HUES64 (cell line): ENCODE measurements at regions not wholly inside any gene's neighbourhood (a gene's known extent, or its start where the extent isn't known, plus 50 kb on each side); places are given as distances from the start of the nearest gene placed in this dataset.
"Not testable (repeated sequence)": the region's sequence is repeated elsewhere in the genome, so short reads cannot be mapped to it uniquely, and the experiment has no call there.

Experiments used
- H3K27ac ChIP-seq: 2 replicates; pipeline ENCODE4 v1.7.0; 2013; ENCODE audit warnings: low read depth, low read length, inconsistent platforms
- H3K27me3 ChIP-seq: 2 replicates; pipeline ENCODE4 v1.6.1; 2013; ENCODE audit warnings: mild to moderate bottlenecking, low read length; ENCODE audit not compliant: insufficient read depth
- H3K36me3 ChIP-seq: 2 replicates; pipeline ENCODE4 v1.6.1; 2013; ENCODE audit warnings: mild to moderate bottlenecking, low read length; ENCODE audit not compliant: insufficient read depth
- H3K4me1 ChIP-seq: 2 replicates; pipeline ENCODE4 v1.6.1; 2013; ENCODE audit warnings: mild to moderate bottlenecking, low read length, moderate library complexity; ENCODE audit not compliant: insufficient read depth
- H3K4me3 ChIP-seq: 2 replicates; pipeline ENCODE4 v1.5.1; 2013; ENCODE audit warnings: mild to moderate bottlenecking, low read length, moderate library complexity
- H3K9ac ChIP-seq: 2 replicates; pipeline ENCODE4 v1.6.1; 2013; ENCODE audit warnings: mild to moderate bottlenecking, low read depth, low read length
- H3K9me3 ChIP-seq: 2 replicates; pipeline ENCODE4 v1.6.1; 2013; ENCODE audit warnings: low read depth, low read length; ENCODE audit not compliant: insufficient read depth
- WGBS: fragments of 150-250, 120-280 bp; methylation state at CpG from one replicate; pipeline ENCODE4 v1.1.7; 2013; ENCODE audit warnings: missing lambda C conversion rate; 5-methylcytosine and 5-hydroxymethylcytosine counted together

DNA sequence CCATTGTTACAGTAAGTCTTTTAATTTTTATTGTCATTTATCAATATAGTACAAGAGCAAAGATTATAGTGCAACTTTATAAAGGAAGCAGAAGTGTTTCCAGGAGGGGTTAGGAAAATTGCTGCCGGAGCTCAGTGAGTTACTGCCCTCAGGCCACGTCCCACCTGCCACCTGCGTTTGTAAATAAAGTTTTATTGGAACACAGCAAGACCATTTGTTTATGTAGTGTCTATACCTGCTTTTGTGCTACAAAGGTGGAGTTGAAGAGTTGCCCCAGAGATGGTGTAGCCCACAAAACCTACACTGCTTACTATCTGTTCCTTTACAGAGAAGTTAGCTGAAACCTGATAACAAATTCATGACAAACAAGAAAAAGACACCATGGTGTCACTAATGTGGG lies 437.8 kb upstream of the B3GAT1 start:
- Histone ChIP-seq H3K27ac (no peak overlapping the region), H3K9ac (no peak overlapping the region), H3K4me1 (peaks cover 11% of the 10 kb centered on the region; the same call in 1 of the 2 replicates), H3K36me3 (no peaks in the 10 kb centered on the region), H3K9me3 (no peaks in the 10 kb centered on the region), H3K27me3 (no peaks in the 10 kb centered on the region), H3K4me3 (no peak overlapping the region)
- 92% methylated on average over 3 of the region's 3 CpGs for WGBS

DNA sequence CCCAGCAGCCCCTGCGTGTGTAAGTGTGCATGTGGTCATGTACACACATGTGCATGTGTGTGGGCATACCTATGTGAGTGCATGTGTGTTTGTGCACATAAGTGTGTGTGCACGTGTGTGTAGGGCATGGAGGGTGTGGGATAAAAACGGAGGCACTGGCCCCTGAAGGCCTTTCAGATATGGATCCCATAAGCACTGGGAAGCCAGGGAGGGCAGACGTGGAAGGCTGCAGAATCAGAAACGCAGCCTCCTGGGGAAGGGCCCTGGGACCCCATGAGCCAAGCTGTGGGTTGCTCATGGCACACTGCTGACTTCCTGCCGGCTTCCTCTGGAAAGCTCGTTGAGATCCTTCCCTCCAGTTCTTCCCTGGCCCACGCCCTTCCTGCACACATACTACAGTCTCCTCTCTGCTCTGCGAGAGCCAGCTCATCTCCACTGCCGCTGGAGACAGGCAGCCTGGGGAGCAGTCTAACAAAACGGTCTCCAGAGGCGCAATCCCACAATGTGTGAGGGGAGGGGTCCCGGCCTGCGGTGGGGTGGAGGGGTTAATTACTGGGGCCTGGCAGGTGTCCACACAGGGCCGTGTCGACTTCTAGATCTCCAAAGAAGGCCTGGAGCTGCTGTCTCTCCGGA lies 435.2 kb upstream of the B3GAT1 start:
- Histone ChIP-seq H3K27ac (no peak overlapping the region), H3K27me3 (no peaks in the 10 kb centered on the region), H3K9ac (no peak overlapping the region), H3K36me3 (no peaks in the 10 kb centered on the region), H3K4me1 (peaks cover 11% of the 10 kb centered on the region; the same call in 1 of the 2 replicates), H3K4me3 (no peak overlapping the region), H3K9me3 (no peaks in the 10 kb centered on the region)
- WGBS: 88% methylated on average over 17 of the region's 17 CpGs

DNA sequence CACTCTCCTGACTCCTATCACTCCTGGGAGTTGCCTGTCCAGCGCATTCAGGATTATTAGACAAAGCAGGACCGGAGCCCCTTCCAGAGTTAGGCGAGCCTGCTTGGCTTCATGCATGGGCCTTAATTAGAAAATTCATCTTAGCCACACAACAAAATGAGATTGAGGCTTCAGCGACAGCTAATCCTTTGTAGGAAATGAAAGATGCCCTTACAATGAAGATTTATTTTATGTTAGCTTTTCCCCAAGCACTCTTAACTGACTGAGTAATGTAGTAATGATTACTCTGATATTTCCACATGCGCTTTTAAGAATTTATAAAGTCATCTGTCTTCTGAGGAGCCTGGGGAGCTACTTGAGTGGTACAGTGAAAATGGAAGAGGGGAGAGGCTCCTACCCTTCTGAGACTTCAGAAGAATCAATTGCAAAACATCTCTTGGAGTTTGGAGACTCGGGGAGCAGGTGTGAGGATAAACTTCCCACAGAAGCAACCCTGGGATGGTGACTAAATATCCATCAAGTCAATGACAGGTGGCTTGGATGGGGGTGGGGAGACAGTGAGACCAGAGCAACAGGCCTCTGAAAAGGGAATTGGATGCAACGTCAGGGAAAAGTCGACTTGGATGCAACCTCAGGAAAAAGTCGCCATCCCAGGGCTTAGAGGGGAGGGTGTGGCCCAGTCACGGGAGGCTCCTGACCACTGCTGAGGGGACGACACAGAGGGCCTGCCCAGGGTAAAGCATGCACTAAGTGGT lies 434.5 kb upstream of the B3GAT1 start:
- Histone ChIP-seq H3K9ac (no peak overlapping the region), H3K9me3 (no peaks in the 10 kb centered on the region), H3K27me3 (no peaks in the 10 kb centered on the region), H3K36me3 (no peaks in the 10 kb centered on the region), H3K27ac (no peak overlapping the region), H3K4me3 (no peak overlapping the region), H3K4me1 (peaks cover 11% of the 10 kb centered on the region; the same call in 1 of the 2 replicates)
- 91% methylated on average over 10 of the region's 11 CpGs for WGBS

DNA sequence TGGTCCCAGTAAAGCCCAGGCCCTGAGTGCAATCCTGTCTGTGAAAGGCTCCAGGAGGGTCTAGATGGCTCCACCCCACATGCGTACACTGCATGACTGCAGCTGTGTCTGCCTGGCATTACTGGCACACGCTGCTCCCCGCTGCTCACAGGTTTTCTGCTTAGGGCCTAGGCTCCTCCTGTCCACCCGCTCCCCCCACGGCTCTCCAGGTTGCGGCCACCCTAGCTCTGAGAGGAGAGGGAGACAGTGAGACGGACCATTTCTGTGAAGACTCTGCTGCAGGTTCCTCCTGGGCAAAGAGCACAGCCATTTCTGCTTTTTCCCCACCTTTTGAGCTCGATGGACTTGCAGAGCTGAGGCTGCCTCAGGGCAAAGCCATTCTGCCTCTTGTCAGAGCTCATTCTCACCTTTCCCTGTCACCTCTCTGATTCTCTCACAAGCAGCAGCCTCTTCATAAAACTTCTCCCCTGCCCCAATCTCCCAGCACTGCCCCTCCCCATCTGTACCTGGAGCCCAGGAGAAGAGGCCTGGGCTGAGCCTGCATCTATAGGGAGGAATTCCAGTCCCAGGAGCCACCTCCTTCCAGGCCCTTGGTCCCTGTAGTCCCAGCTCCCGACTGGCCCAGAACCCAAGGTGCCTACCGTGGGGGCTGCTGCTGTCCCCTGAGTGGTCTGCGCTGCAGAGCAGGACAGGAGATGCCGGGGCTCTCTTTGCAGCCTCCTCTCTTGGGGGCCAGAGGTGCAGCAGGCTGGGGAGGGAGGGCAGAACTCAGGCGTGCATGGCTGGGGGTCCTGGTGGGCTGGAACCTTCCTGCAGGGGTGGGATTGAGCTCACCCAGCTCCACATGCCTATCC lies 433.7 kb upstream of the B3GAT1 start:
- H3K27ac ChIP-seq: no peak overlapping the region
- H3K4me1 ChIP-seq: peaks cover 6% of the 10 kb centered on the region; the same call in 1 of the 2 replicates
- WGBS: 93% methylated on average over 13 of the region's 13 CpGs
- H3K9ac ChIP-seq: no peak overlapping the region
- H3K27me3 ChIP-seq: no peaks in the 10 kb centered on the region
- H3K36me3 ChIP-seq: no peaks in the 10 kb centered on the region
- no peaks in the 10 kb centered on the region for H3K9me3 ChIP-seq
- no peak overlapping the region for H3K4me3 ChIP-seq

DNA sequence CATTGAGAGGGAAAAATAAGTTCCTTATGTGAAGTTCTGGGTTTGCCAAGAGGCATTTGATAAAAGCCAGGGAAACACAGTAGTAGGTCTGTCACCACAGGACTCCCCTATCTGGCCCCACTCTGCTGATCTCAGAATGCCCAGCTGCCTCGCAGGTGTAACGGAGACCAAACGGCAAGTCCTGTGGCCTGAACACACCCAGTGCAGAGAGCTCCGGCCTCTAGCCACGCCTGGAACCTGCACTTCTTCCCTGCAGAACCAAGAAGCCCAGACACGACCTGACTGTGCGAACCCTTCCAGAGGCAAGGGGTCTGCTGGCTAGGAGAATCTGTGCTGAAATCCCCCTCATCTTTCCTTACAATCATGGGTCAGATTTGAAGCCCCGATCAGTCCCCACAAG lies 432.8 kb upstream of the B3GAT1 start:
- Histone ChIP-seq H3K27ac (no peak overlapping the region), H3K27me3 (no peaks in the 10 kb centered on the region), H3K9ac (no peak overlapping the region), H3K4me3 (no peak overlapping the region), H3K4me1 (no peaks in the 10 kb centered on the region), H3K36me3 (no peaks in the 10 kb centered on the region), H3K9me3 (no peaks in the 10 kb centered on the region)
- 92% methylated on average over 8 of the region's 8 CpGs for WGBS

DNA sequence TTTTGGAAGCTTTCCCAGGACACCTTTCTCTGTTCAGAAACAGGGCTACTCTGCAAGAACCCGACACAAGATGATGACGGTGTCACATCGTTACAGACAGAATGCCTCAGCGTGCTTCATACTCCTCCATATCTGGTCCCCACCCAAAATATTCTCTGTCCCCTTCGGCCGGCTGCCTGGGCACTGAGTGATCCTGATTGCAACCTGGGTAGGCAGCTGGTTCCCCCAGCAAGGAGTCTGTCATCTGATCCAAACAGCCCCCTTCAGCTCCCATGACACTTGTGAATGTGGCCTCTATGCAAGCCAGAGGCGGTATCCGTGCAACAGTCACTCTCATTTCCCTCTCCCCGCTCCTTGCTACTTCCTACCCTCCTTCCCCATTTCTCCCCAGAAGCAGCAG lies 431.7 kb upstream of the B3GAT1 start:
- H3K9ac ChIP-seq: no peak overlapping the region
- H3K4me3 ChIP-seq: no peak overlapping the region
- H3K27me3 ChIP-seq: no peaks in the 10 kb centered on the region
- H3K36me3 ChIP-seq: no peaks in the 10 kb centered on the region
- H3K9me3 ChIP-seq: no peaks in the 10 kb centered on the region
- 93% methylated on average over 9 of the region's 9 CpGs for WGBS
- no peak overlapping the region for H3K27ac ChIP-seq
- H3K4me1 ChIP-seq: no peaks in the 10 kb centered on the region

DNA sequence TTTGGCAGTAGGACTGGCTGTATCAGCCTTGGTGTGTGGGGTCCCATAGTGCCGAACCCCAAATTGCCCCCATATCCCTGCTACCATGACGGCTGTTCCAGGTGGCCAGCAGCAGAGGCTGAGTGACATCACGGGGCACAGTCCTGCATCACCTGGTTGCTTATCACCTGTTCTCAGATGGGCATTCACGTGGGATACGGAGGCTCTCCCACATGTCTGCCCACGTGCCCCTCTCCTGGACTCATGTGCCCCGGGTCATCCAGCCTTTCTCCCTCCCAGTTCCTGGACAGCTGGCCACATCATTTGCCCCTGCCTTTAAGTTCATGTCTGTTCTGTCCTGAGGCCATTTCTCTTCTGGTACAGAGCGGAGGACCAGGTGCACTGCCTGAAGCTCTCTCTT lies 431.0 kb upstream of the B3GAT1 start:
- Histone ChIP-seq H3K4me3 (no peak overlapping the region), H3K27ac (no peak overlapping the region), H3K4me1 (no peaks in the 10 kb centered on the region), H3K27me3 (no peaks in the 10 kb centered on the region), H3K9ac (no peak overlapping the region), H3K9me3 (no peaks in the 10 kb centered on the region), H3K36me3 (no peaks in the 10 kb centered on the region)
- 95% methylated on average over 8 of the region's 8 CpGs for WGBS

DNA sequence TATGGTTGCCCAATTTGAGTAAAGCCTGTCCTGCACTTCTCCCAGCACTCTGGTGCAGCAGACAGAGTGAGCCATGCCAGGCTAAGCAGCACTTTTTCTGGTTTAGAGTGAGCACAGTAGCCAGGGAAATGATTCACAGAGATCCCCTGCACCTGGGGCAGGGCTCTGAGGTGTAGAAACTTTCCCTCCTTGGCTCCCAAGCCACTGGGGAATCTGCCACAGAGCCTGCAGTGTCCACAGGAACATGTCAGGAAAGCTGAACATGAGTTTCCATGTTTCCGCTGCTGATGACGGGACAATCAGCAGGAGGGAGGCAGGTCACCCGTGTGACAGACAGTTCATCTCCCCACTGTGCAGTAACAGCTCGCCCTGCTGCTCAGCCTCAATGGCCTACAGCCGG lies 429.9 kb upstream of the B3GAT1 start:
- no peak overlapping the region for H3K4me3 ChIP-seq
- no peaks in the 10 kb centered on the region for H3K27me3 ChIP-seq
- H3K9ac ChIP-seq: no peak overlapping the region
- H3K36me3 ChIP-seq: no peaks in the 10 kb centered on the region
- H3K27ac ChIP-seq: no peak overlapping the region
- 90% methylated on average over 5 of the region's 5 CpGs for WGBS
- no peaks in the 10 kb centered on the region for H3K9me3 ChIP-seq
- no peaks in the 10 kb centered on the region for H3K4me1 ChIP-seq

DNA sequence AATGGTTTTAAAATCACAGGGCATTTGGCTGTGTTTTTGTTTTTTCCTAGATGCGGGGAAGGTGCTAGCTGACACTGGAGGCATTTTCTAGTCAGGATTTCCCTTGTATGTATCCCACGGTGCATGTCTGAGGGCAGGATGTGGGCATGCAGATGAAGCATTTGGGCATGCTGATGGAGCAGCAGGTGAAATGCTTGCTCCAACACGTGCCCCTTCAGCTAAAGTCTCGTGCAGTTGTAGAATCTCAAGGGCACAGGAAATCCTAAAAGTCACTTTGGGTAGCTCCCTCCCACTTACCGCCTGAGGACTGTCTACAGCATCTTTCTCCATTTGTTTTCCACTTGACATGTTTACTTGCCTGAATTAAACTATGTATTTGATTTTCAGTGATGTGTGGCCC lies 429.4 kb upstream of the B3GAT1 start:
- 83% methylated on average over 5 of the region's 5 CpGs for WGBS
- H3K27me3 ChIP-seq: no peaks in the 10 kb centered on the region
- H3K27ac ChIP-seq: no peak overlapping the region
- no peaks in the 10 kb centered on the region for H3K9me3 ChIP-seq
- no peaks in the 10 kb centered on the region for H3K4me1 ChIP-seq
- H3K9ac ChIP-seq: no peak overlapping the region
- H3K36me3 ChIP-seq: no peaks in the 10 kb centered on the region
- H3K4me3 ChIP-seq: no peak overlapping the region

DNA sequence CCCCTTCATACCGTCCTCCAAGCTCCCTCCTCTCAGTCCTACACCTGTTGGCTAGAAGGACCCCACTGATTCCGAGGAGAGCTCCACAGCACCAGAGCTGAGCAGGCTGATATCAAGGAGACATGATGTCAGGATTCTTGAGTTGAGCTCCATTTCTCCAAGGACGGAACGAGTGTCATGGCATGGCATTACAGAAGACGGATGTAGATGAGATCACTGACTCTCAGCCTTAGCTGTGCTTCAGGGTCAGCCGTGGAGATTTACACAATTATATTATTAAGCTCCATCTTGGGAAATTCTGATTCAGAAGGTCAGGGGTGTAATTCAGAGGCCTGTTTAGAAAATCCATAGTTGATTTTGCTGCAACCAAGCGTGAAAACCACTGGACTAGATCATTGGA lies 428.9 kb upstream of the B3GAT1 start:
- no peaks in the 10 kb centered on the region for H3K4me1 ChIP-seq
- WGBS: 95% methylated on average over 7 of the region's 7 CpGs
- no peak overlapping the region for H3K4me3 ChIP-seq
- H3K9me3 ChIP-seq: no peaks in the 10 kb centered on the region
- H3K27ac ChIP-seq: no peak overlapping the region
- H3K27me3 ChIP-seq: no peaks in the 10 kb centered on the region
- H3K9ac ChIP-seq: no peak overlapping the region
- no peaks in the 10 kb centered on the region for H3K36me3 ChIP-seq

DNA sequence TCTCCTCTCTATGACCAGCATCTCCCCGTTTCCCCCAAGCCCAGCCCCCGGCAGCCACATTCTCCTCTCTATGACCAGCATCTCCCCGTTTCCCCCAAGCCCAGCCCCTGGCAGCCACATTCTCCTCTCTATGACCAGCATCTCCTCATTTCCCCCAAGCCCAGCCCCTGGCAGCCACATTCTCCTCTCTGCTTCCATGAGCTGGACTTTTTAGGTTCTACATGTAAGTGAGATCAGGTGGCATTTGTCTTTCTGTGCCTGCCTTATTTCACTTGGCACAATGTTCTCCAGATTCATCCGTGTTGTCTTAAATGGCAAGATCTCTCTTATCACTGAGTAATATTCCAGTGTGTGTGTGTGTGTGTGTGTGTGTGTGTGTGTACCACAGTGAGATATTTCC lies 428.1 kb upstream of the B3GAT1 start:
- WGBS: 80% methylated on average over 2 of the region's 4 CpGs
- H3K4me1 ChIP-seq, H3K36me3 ChIP-seq, H3K27ac ChIP-seq, H3K9ac ChIP-seq, H3K4me3 ChIP-seq, H3K27me3 ChIP-seq, H3K9me3 ChIP-seq: not testable (repeated sequence)
